ENCODE measurements at regions not wholly inside any gene's neighbourhood (a gene's known extent, or its start where the extent isn't known, plus 50 kb on each side); places are given as distances from the start of the nearest gene placed in this dataset.
"Not testable (repeated sequence)": the region's sequence is repeated elsewhere in the genome, so short reads cannot be mapped to it uniquely, and the experiment has no call there.

DNA sequence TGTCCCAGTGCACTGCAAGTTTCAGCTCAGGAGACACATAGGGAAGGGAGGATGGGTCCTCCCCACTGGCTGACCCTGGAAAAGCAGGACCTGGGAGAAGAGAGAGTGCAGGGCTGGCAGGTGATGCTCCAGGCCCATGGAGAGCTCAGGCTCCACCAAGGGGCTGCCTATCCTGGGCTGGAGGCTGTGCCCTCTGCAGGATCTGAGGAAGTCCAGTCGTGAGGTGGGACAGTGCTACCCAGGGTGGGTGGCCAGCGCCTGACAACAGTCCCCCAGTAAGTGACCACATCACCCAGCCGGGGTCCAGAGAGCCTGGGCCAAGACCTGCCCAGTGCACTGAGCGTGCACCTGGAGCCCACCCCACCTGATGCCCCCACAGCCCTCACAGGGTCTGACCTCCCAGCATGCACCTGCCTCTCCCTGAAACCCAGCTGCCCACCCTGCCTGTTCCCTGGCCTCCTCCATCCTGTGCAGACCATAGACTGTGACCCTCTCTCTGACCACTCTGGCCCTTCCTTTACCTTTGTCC is 626.1 kb upstream of the DEFB115 start:
- not testable (repeated sequence) for H3K4me2 ChIP-seq (ENCODE audit: insufficient read depth, low read length, poor library complexity, severe bottlenecking); H3K4ac ChIP-seq (ENCODE audit: low read length); DNase-seq (ENCODE audit: low spot score); H4K8ac ChIP-seq (ENCODE audit: low read depth, low read length); H4K91ac ChIP-seq (ENCODE audit: low read depth, low read length, poor library complexity); H3K79me1 ChIP-seq (ENCODE audit: low read depth, low read length); H2AK5ac ChIP-seq (ENCODE audit: low read depth, low read length); H3K4me3 ChIP-seq (ENCODE audit: low read length in 2 of 2); H2BK12ac ChIP-seq (ENCODE audit: low read length); H3K4me1 ChIP-seq (ENCODE audit: control insufficient read depth in 2 of 2, insufficient read depth in 1 of 2, low read depth in 1 of 2, low read length in 2 of 2); H3K18ac ChIP-seq (ENCODE audit: low read length); H3K23ac ChIP-seq (ENCODE audit: low read depth, low read length, poor library complexity); H2AFZ ChIP-seq (ENCODE audit: low read length); H3K9me3 ChIP-seq (replicated peaks in 1 of 2; ENCODE audit: control insufficient read depth in 2 of 2, insufficient read depth in 1 of 2, low read depth in 1 of 2, low read length in 2 of 2); H3K36me3 ChIP-seq (replicated peaks in 1 of 2; ENCODE audit: control insufficient read depth in 2 of 2, insufficient read depth in 2 of 2, low read length in 2 of 2); H2BK120ac ChIP-seq (ENCODE audit: low read depth, low read length); H2BK15ac ChIP-seq (ENCODE audit: low read length); H3K27ac ChIP-seq (replicated peaks; ENCODE audit: low read length); H3K9ac ChIP-seq (ENCODE audit: low read depth, low read length, poor library complexity); H2BK5ac ChIP-seq (ENCODE audit: low read length); H3K27me3 ChIP-seq (ENCODE audit: control insufficient read depth in 3 of 3, insufficient read depth in 3 of 3, low read depth in 1 of 3, low read length in 3 of 3); H3K14ac ChIP-seq (ENCODE audit: low read length)
- WGBS, 2 donors (ENCODE audit: extremely low coverage in 2 of 2, insufficient read length in 2 of 2, insufficient replicate concordance in 1 of 2), result no CpG with 5 or more reads among the region's 4 CpGs

DNA sequence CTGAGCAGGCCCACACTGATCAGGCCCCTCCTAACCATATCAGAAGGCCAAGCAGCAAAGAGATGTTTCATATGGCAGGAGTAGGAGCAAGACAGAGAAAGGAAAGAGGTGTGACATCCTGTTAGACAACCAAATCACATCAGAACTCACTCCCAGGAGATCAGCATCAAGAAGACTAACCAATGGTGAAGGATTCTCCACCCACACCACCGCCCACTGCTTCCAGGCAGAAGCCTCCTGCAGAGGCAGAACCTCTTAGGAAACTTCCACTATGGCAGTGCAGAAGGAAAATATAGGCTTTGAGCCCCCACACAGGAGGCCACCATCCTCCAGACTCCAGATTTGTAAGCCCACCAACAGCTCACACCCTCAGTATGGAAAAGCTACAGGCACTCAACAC is 624.7 kb upstream of the DEFB115 start:
- H3K4me3 ChIP-seq (ENCODE audit: low read length in 2 of 2); H2AK5ac ChIP-seq (ENCODE audit: low read depth, low read length); H3K9me3 ChIP-seq (replicated peaks in 1 of 2; ENCODE audit: control insufficient read depth in 2 of 2, insufficient read depth in 1 of 2, low read depth in 1 of 2, low read length in 2 of 2); H3K14ac ChIP-seq (ENCODE audit: low read length); H2BK5ac ChIP-seq (ENCODE audit: low read length); H3K27ac ChIP-seq (replicated peaks; ENCODE audit: low read length); H2BK12ac ChIP-seq (ENCODE audit: low read length); H3K4me1 ChIP-seq (ENCODE audit: control insufficient read depth in 2 of 2, insufficient read depth in 1 of 2, low read depth in 1 of 2, low read length in 2 of 2); H3K4me2 ChIP-seq (ENCODE audit: insufficient read depth, low read length, poor library complexity, severe bottlenecking); H4K8ac ChIP-seq (ENCODE audit: low read depth, low read length); H3K79me1 ChIP-seq (ENCODE audit: low read depth, low read length); H2BK120ac ChIP-seq (ENCODE audit: low read depth, low read length); H3K23ac ChIP-seq (ENCODE audit: low read depth, low read length, poor library complexity); H3K4ac ChIP-seq (ENCODE audit: low read length); H3K27me3 ChIP-seq (ENCODE audit: control insufficient read depth in 3 of 3, insufficient read depth in 3 of 3, low read depth in 1 of 3, low read length in 3 of 3); H4K91ac ChIP-seq (ENCODE audit: low read depth, low read length, poor library complexity); H2BK15ac ChIP-seq (ENCODE audit: low read length); DNase-seq (ENCODE audit: low spot score); H3K9ac ChIP-seq (ENCODE audit: low read depth, low read length, poor library complexity); H2AFZ ChIP-seq (ENCODE audit: low read length); H3K18ac ChIP-seq (ENCODE audit: low read length); H3K36me3 ChIP-seq (replicated peaks in 1 of 2; ENCODE audit: control insufficient read depth in 2 of 2, insufficient read depth in 2 of 2, low read length in 2 of 2): not testable (repeated sequence)
- no CpG with 5 or more reads among the region's 1 CpG for WGBS, 2 donors (ENCODE audit: extremely low coverage in 2 of 2, insufficient read length in 2 of 2, insufficient replicate concordance in 1 of 2)

DNA sequence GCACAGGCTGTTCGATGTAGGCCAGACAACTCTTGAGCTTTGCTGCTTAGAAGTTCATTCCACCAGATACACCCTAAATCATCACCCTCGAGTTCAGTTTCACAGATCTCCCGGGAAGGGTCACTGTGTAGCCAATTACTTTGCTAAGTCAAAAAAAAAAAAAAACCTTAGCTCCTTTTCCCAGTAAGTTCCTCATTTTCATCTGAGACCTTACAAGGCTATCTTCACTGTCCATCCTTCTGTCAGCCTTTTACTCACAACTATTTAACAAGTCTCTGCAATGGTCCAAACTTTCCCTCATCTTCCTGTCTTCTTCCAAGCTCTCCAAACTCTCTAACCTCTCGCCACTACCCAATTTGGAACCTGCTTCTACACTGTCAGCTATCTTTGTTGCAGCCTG is 615.9 kb upstream of the DEFB115 start:
- not testable (repeated sequence) for H3K79me1 ChIP-seq (ENCODE audit: low read depth, low read length); H3K23ac ChIP-seq (ENCODE audit: low read depth, low read length, poor library complexity); H2BK5ac ChIP-seq (ENCODE audit: low read length); H3K9me3 ChIP-seq (replicated peaks in 1 of 2; ENCODE audit: control insufficient read depth in 2 of 2, insufficient read depth in 1 of 2, low read depth in 1 of 2, low read length in 2 of 2); H3K4ac ChIP-seq (ENCODE audit: low read length); H3K18ac ChIP-seq (ENCODE audit: low read length); H3K4me3 ChIP-seq (ENCODE audit: low read length in 2 of 2); H2BK12ac ChIP-seq (ENCODE audit: low read length); H2BK120ac ChIP-seq (ENCODE audit: low read depth, low read length); H4K8ac ChIP-seq (ENCODE audit: low read depth, low read length); H2AK5ac ChIP-seq (ENCODE audit: low read depth, low read length); H3K36me3 ChIP-seq (replicated peaks in 1 of 2; ENCODE audit: control insufficient read depth in 2 of 2, insufficient read depth in 2 of 2, low read length in 2 of 2); H2AFZ ChIP-seq (ENCODE audit: low read length); H3K14ac ChIP-seq (ENCODE audit: low read length); H3K27me3 ChIP-seq (ENCODE audit: control insufficient read depth in 3 of 3, insufficient read depth in 3 of 3, low read depth in 1 of 3, low read length in 3 of 3); H4K91ac ChIP-seq (ENCODE audit: low read depth, low read length, poor library complexity); H2BK15ac ChIP-seq (ENCODE audit: low read length); H3K27ac ChIP-seq (replicated peaks; ENCODE audit: low read length); H3K4me1 ChIP-seq (ENCODE audit: control insufficient read depth in 2 of 2, insufficient read depth in 1 of 2, low read depth in 1 of 2, low read length in 2 of 2); H3K4me2 ChIP-seq (ENCODE audit: insufficient read depth, low read length, poor library complexity, severe bottlenecking); H3K9ac ChIP-seq (ENCODE audit: low read depth, low read length, poor library complexity); DNase-seq (ENCODE audit: low spot score)
- WGBS, 2 donors (ENCODE audit: extremely low coverage in 2 of 2, insufficient read length in 2 of 2, insufficient replicate concordance in 1 of 2), result no CpG with 5 or more reads among the region's 4 CpGs

DNA sequence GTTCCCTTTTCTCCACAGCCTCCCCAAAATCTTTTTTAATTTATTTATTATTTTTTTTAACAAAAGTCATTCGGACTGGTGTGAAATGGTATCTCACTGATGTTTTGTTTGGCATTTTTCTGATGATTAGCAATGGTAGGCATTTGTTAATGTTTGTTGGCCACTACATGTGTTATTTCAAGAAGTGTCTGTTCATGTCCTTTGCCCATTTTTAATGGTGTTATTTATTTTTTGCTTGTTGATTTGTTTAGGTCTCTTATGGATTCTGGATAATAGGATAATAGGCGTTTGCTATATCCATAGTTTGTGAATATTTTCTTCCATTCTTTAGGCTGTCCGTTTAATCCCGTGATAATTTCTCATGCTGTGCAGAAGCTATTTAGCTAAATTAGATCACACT is 596.5 kb upstream of the DEFB115 start:
- H4K8ac ChIP-seq (ENCODE audit: low read depth, low read length); H4K91ac ChIP-seq (ENCODE audit: low read depth, low read length, poor library complexity); H3K79me1 ChIP-seq (ENCODE audit: low read depth, low read length); H2BK5ac ChIP-seq (ENCODE audit: low read length); H2AFZ ChIP-seq (ENCODE audit: low read length); H3K4ac ChIP-seq (ENCODE audit: low read length); H2AK5ac ChIP-seq (ENCODE audit: low read depth, low read length); H3K18ac ChIP-seq (ENCODE audit: low read length); H2BK12ac ChIP-seq (ENCODE audit: low read length); H3K23ac ChIP-seq (ENCODE audit: low read depth, low read length, poor library complexity); H3K27ac ChIP-seq (replicated peaks; ENCODE audit: low read length); H2BK120ac ChIP-seq (ENCODE audit: low read depth, low read length); H3K4me2 ChIP-seq (ENCODE audit: insufficient read depth, low read length, poor library complexity, severe bottlenecking); H3K4me3 ChIP-seq (ENCODE audit: low read length in 2 of 2); DNase-seq (ENCODE audit: low spot score); H3K27me3 ChIP-seq (ENCODE audit: control insufficient read depth in 3 of 3, insufficient read depth in 3 of 3, low read depth in 1 of 3, low read length in 3 of 3); H3K14ac ChIP-seq (ENCODE audit: low read length); H3K9ac ChIP-seq (ENCODE audit: low read depth, low read length, poor library complexity); H2BK15ac ChIP-seq (ENCODE audit: low read length); H3K9me3 ChIP-seq (replicated peaks in 1 of 2; ENCODE audit: control insufficient read depth in 2 of 2, insufficient read depth in 1 of 2, low read depth in 1 of 2, low read length in 2 of 2); H3K36me3 ChIP-seq (replicated peaks in 1 of 2; ENCODE audit: control insufficient read depth in 2 of 2, insufficient read depth in 2 of 2, low read length in 2 of 2); H3K4me1 ChIP-seq (ENCODE audit: control insufficient read depth in 2 of 2, insufficient read depth in 1 of 2, low read depth in 1 of 2, low read length in 2 of 2): not testable (repeated sequence)
- no CpG with 5 or more reads among the region's 4 CpGs for WGBS, 2 donors (ENCODE audit: extremely low coverage in 2 of 2, insufficient read length in 2 of 2, insufficient replicate concordance in 1 of 2)
